ENCODE measurements at regions not wholly inside any gene's neighbourhood (a gene's known extent, or its start where the extent isn't known, plus 50 kb on each side); places are given as distances from the start of the nearest gene placed in this dataset.

DNA sequence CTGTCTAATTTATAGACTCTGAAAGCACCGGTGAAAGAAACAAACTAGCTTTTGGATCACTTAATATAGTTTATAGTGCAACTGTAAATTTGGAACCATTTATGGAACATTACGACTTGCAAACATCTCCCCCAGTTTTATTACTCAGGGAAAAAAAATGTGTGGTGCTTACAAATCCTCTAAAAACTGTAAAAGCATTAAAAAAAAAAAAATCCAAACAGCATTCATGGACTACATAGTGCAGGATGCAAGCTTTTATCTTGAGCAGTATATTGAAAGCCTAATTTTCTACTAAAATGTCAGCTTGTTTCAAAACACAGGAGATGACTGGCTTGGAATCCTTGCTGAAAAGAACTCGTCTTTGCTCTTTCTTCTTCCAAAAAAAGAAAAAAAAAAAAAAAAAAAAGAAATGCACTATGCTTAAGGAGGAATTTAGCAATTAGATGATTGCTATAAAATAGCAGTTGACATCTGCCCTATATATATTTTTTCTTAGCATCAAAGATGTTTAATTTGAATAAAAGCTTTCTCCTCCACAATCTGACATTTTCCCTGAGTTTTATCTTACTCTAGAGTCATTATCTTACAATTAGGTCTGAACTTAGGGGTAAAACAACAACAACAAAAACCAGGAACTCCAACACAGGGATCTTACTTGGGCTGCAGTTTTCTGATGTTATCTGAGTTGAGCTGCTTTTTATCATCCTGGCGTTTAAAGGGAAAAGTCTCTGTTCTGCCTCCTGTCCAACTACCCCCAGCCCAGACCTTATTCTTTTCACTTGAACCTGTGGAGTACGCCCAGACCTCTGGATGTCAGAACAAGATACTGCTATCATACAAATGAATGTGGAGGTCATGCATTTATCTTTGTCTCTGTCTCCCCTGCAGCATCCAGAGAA lies 62.6 kb upstream of the PDZRN3 start:
- no peak overlapping the region for H3K4me3 ChIP-seq (ENCODE audit: low read depth, low read length)
- TF ChIP-seq, protein P1, sequence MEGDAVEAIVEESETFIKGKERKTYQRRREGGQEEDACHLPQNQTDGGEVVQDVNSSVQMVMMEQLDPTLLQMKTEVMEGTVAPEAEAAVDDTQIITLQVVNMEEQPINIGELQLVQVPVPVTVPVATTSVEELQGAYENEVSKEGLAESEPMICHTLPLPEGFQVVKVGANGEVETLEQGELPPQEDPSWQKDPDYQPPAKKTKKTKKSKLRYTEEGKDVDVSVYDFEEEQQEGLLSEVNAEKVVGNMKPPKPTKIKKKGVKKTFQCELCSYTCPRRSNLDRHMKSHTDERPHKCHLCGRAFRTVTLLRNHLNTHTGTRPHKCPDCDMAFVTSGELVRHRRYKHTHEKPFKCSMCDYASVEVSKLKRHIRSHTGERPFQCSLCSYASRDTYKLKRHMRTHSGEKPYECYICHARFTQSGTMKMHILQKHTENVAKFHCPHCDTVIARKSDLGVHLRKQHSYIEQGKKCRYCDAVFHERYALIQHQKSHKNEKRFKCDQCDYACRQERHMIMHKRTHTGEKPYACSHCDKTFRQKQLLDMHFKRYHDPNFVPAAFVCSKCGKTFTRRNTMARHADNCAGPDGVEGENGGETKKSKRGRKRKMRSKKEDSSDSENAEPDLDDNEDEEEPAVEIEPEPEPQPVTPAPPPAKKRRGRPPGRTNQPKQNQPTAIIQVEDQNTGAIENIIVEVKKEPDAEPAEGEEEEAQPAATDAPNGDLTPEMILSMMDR (IDR thresholded peaks at IDR 0.05; ENCODE audit: control insufficient read depth, extremely low read depth, insufficient read depth): no peak
- no peak for DNase-seq (ENCODE audit: low read depth)

DNA sequence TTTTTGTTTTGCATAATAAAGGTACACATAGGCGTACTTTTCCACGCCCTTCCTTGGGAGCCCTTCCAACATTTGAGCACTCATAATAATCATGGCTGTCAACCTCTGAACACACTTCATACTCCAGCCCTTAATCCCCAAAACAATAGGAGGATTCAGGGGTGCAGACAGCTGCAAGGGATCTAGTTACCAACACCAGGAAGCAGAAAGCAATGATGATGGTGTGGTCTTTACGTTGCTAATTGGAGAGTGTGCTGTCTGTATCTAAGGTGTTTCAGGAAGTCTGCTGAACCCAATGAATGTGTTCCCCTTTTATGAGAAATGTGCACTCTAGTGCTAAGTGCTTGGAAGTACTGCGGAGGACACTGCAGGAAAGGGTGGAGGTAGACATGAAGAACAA lies 60.3 kb upstream of the PDZRN3 start:
- H3K4me3 ChIP-seq (ENCODE audit: low read depth, low read length): no peak overlapping the region
- DNase-seq (ENCODE audit: low read depth): no peak
- TF ChIP-seq, protein P1 (IDR thresholded peaks at IDR 0.05; ENCODE audit: control insufficient read depth, extremely low read depth, insufficient read depth): no peak

DNA sequence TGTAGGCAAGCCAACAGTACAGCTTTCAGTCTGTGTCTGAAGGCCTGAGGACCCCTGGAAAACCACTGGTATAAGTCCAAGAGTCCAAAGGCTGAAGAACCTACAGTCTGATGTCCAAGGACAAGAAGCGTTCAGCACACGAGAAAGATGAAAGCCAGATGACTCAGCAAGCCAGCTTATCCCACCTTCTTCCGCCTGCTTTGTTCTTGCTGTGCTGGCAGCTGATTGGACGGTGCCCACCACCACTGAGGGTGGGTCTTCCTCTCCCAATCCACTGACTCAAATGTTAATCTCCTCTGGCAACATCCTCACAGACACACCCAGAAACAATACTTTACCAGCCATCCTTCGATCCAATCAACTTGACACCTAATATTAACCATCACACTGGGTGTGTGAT lies 59.0 kb upstream of the PDZRN3 start:
- TF ChIP-seq, protein P1 (IDR thresholded peaks at IDR 0.05; ENCODE audit: control insufficient read depth, extremely low read depth, insufficient read depth): no peak
- H3K4me3 ChIP-seq (ENCODE audit: low read depth, low read length): no peak overlapping the region
- DNase-seq (ENCODE audit: low read depth): no peak

DNA sequence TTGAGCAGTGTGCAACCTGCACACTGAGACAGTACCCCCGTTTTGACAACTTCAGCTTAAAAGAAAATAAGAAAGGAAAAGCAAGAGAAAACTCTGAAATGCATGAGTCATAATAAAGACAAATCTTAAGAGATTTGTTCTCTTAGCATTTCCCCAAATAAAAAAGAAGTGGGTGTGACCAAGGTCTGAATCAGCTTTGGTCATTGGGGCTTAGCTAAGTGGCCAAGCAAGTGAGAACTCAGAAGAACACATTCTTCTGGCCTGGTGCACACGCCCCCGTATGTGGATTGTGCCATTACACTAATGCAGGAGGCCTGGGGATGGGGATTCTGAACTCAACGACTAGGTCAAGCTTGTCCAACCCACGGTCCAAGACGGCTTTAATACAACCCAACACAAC lies 56.9 kb upstream of the PDZRN3 start:
- H3K4me3 ChIP-seq (ENCODE audit: low read depth, low read length): no peak overlapping the region
- no peak for DNase-seq (ENCODE audit: low read depth)
- TF ChIP-seq, protein P1 (IDR thresholded peaks at IDR 0.05; ENCODE audit: control insufficient read depth, extremely low read depth, insufficient read depth): no peak

DNA sequence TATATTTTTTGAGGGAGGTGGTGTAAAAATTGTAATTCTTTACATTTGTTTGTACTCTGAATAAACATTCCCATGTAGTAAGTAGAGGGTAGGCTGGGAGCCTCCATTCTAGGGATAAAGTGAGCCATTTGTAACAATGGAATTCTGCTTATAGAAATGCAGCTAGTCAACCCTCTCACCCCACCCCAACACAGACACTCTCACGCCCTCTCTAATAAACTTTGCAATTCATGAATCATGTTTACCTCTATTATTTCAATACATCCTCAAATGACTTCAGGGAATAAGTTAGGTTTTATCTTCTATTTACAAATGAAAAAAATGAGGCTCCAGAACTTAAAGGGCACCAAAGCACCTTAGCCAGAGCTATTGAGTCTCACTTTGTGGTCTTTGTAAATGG lies 56.5 kb upstream of the PDZRN3 start:
- TF ChIP-seq, protein P1 (IDR thresholded peaks at IDR 0.05; ENCODE audit: control insufficient read depth, extremely low read depth, insufficient read depth): no peak
- no peak overlapping the region for H3K4me3 ChIP-seq (ENCODE audit: low read depth, low read length)
- no peak for DNase-seq (ENCODE audit: low read depth)

DNA sequence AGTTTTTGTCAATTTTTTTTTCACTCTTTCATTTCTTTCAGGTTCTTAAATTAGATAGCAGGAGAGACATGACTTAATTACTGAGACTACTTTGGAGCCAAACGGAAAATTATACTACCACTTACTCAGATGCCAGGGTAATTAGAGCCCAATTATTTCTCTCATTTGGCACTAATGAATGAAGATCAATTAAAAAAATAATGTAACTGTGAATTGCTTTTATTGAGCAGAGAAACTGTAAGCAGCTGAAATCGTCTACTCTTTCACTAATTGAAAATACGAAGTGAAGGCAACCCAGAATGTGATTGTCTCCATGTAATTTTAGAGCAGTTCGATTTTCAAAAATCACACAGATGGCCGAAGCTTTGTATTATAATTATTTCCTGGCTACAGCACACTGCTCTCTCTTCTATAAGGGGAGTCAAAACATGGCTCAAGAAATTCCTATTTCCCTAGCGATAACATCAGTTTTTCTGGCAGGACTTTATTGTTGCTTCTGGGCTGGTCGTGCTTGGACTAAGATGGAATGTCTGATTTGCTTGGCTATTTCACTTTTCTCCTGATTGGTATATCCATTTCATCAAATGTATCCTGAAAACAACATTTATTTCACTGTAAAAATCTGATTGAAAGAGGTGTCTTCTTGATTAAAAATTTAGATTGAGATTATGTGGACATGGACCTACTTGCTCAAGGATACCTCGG lies 55.8 kb upstream of the PDZRN3 start:
- no peak for DNase-seq (ENCODE audit: low read depth)
- TF ChIP-seq, protein P1 (IDR thresholded peaks at IDR 0.05; ENCODE audit: control insufficient read depth, extremely low read depth, insufficient read depth): no peak
- H3K4me3 ChIP-seq (ENCODE audit: low read depth, low read length): no peak overlapping the region
